K562 (cell line): ENCODE measurements at regions not wholly inside any gene's neighbourhood (a gene's known extent, or its start where the extent isn't known, plus 50 kb on each side); places are given as distances from the start of the nearest gene placed in this dataset.

ENCODE experiments used
- ATAC-seq: fragments of 200-7000 bp; cut with Tn5 transposase; 3 replicates; pipeline ENCODE4 v1.9.1; 2020; ENCODE audit warnings: moderate library complexity
- BruUV-seq: library from RNA; stranded (reverse); fragments of 400-500 nt; replicated peaks from 2 replicates; lab custom pipeline; 2021; lab: Mats Ljungman, UMichigan
- CTCF ChIA-PET: fragments of 300-600 bp; formaldehyde crosslinking; extraction: SDS; loops from one replicate; lab custom pipeline; 2021; ENCODE audit warnings: low intra/inter-chr PET ratio; lab: Yijun Ruan, JAX
- POLR2A ChIA-PET: fragments of 300-600, 350-650 bp; sonication (Branson Sonifier 250); formaldehyde crosslinking; extraction: SDS; loops from one replicate; lab custom pipeline; 2021; ENCODE audit warnings: antibody characterized with exemption, inconsistent platforms; lab: Yijun Ruan, JAX
- DNase-seq, 4 experiments: peaks; one replicate each; pipeline versions ENCODE4 v3.0.0 to v3.0.0-alpha.2; 2011 to 2018; ENCODE audit warnings: low spot score in 3 of 4, mixed read lengths in 3 of 4; ENCODE audit errors: extremely low read depth in 1 of 4
- FAIRE-seq: peaks from 2 replicates; lab custom pipeline; 2011; peaks lifted over from hg19 to GRCh38; lab: Jason Lieb, UNC
- H2AFZ ChIP-seq: 2 replicates; pipeline ENCODE4 v1.6.0; 2011; ENCODE audit warnings: low read depth, low read length, control low read depth, inconsistent platforms
- H3K27ac ChIP-seq: fragments of 200-600 bp; 3 replicates; pipeline ENCODE4 v1.8.0; 2011; ENCODE audit warnings: low read depth, mild to moderate bottlenecking, control low read depth, inconsistent platforms, low read length, moderate library complexity, mixed read lengths; ENCODE audit errors: extremely low read depth
- H3K27me3 ChIP-seq, 2 experiments: fragments of 300-600 bp in 1 of 2; 2 replicates in 1 of 2; 3 replicates in 1 of 2; pipeline versions ENCODE4 v1.6.0 to v1.8.0; 2011; ENCODE audit warnings: inconsistent platforms in 2 of 2, low read length in 2 of 2, mild to moderate bottlenecking in 1 of 2, mixed read lengths in 1 of 2, moderate library complexity in 1 of 2; ENCODE audit not compliant: control insufficient read depth in 2 of 2, insufficient read depth in 2 of 2
- H3K36me3 ChIP-seq: fragments of 300-600 bp; 3 replicates; pipeline ENCODE4 v1.8.0; 2011; ENCODE audit warnings: mild to moderate bottlenecking, low read length, inconsistent platforms; ENCODE audit not compliant: control insufficient read depth, insufficient read depth
- H3K4me1 ChIP-seq, 2 experiments: fragments of 200-600 bp in 1 of 2; replicated peaks in 1 of 2; 2 replicates in 1 of 2; 3 replicates in 1 of 2; pipeline versions ENCODE4 v1.5.1 to v1.8.0; 2011; ENCODE audit warnings: inconsistent platforms in 2 of 2, low read length in 2 of 2, mild to moderate bottlenecking in 1 of 2, mixed read lengths in 1 of 2, moderate library complexity in 1 of 2; ENCODE audit not compliant: control insufficient read depth in 2 of 2, insufficient read depth in 2 of 2
- H3K4me2 ChIP-seq: 2 replicates; pipeline ENCODE4 v1.6.1; 2011; ENCODE audit warnings: low read length, control low read depth, inconsistent platforms, mixed read lengths; ENCODE audit not compliant: insufficient read depth
- H3K4me3 ChIP-seq: fragments of 200-600 bp; sonication (generic), shearing (Covaris generic); 2 replicates; pipeline ENCODE4 v1.5.1; 2016; ENCODE audit warnings: control low read depth, inconsistent platforms
- H3K79me2 ChIP-seq: fragments of 200-600 bp; 3 replicates; pipeline ENCODE4 v1.8.0; 2011; ENCODE audit warnings: low read length, inconsistent platforms; ENCODE audit not compliant: control insufficient read depth, insufficient read depth
- H3K9ac ChIP-seq, 2 experiments: 2 replicates each; pipeline versions ENCODE4 v1.6.0 to v1.6.1; 2011; ENCODE audit warnings: low read depth in 2 of 2, low read length in 2 of 2, control low read depth in 1 of 2, inconsistent platforms in 1 of 2, mild to moderate bottlenecking in 1 of 2, mixed read lengths in 1 of 2; ENCODE audit not compliant: insufficient read depth in 1 of 2
- H3K9me1 ChIP-seq: one replicate; pipeline ENCODE4 v1.6.0; 2011; ENCODE audit warnings: inconsistent platforms, mild to moderate bottlenecking, low read length, moderate library complexity; ENCODE audit not compliant: control insufficient read depth, insufficient read depth
- H3K9me3 ChIP-seq: replicated peaks from 2 replicates; pipeline ENCODE4 v1.5.1; 2011; ENCODE audit warnings: low read depth, low read length, inconsistent platforms; ENCODE audit not compliant: control insufficient read depth, insufficient read depth
- H4K20me1 ChIP-seq: replicated peaks from 2 replicates; pipeline ENCODE4 v1.6.1; 2011; ENCODE audit warnings: low read length, inconsistent platforms, mixed read lengths; ENCODE audit not compliant: control insufficient read depth, insufficient read depth
- CBX3 ChIP-seq, 2 experiments: IDR thresholded peaks; 1 replicate in 1 of 2; 2 replicates in 1 of 2; pipeline ENCODE4 v1.6.1; 2012; ENCODE audit warnings: inconsistent platforms in 2 of 2, low read length in 2 of 2, borderline replicate concordance in 1 of 2, control low read depth in 1 of 2
- DEAF1 ChIP-seq: fragments of 450-650 bp; formaldehyde crosslinking; IDR thresholded peaks from 2 replicates; pipeline ENCODE4 v1.4.0; 2020; ENCODE audit warnings: mild to moderate bottlenecking, moderate library complexity
- FOXO4 ChIP-seq: fragments of 450-650 bp; formaldehyde crosslinking; IDR thresholded peaks from 2 replicates; pipeline ENCODE4 v1.4.0; 2020; ENCODE audit warnings: mild to moderate bottlenecking, moderate library complexity
- HDAC2 ChIP-seq: fragments of 450-650 bp; IDR thresholded peaks from 2 replicates; pipeline ENCODE4 v1.6.1; 2016; ENCODE audit warnings: mild to moderate bottlenecking
- MYNN ChIP-seq, 2 experiments: sonication (generic); formaldehyde crosslinking in 1 of 2; IDR thresholded peaks; 2 replicates each; pipeline versions ENCODE4 v1.5.0 to v1.6.1; 2016 to 2020; ENCODE audit warnings: antibody characterized with exemption in 1 of 2, missing genetic modification reagents in 1 of 2
- NFYB ChIP-seq: IDR thresholded peaks from 2 replicates; pipeline ENCODE4 v1.6.1; 2011; ENCODE audit warnings: mild to moderate bottlenecking, moderate library complexity; ENCODE audit not compliant: insufficient read length; ENCODE audit errors: extremely low read depth
- NR0B1 ChIP-seq: fragments of 450-650 bp; IDR thresholded peaks from one replicate; pipeline ENCODE4 v1.6.1; 2018; ENCODE audit warnings: mild to moderate bottlenecking, moderate library complexity; ENCODE audit not compliant: partially characterized antibody
- PHB2 ChIP-seq: fragments of 450-650 bp; IDR thresholded peaks from 2 replicates; pipeline ENCODE4 v1.6.1; 2017; ENCODE audit warnings: low read depth
- TCF7 ChIP-seq: sonication (generic); IDR thresholded peaks from 2 replicates; pipeline ENCODE4 v1.6.1; 2016; ENCODE audit warnings: antibody characterized with exemption, borderline replicate concordance
- USF2 ChIP-seq: sonication (generic); formaldehyde crosslinking; IDR thresholded peaks from 2 replicates; pipeline ENCODE4 v1.5.0; 2020; ENCODE audit warnings: missing genetic modification reagents
- ZBTB43 ChIP-seq: sonication (generic); formaldehyde crosslinking; IDR thresholded peaks from 2 replicates; pipeline ENCODE4 v1.8.0; 2023; ENCODE audit warnings: mild to moderate bottlenecking, missing genetic modification reagents
- ZBTB9 ChIP-seq: fragments of 450-650 bp; formaldehyde crosslinking; IDR thresholded peaks from 2 replicates; pipeline ENCODE4 v1.4.0; 2020; ENCODE audit warnings: mild to moderate bottlenecking, moderate library complexity
- ZNF512 ChIP-seq: IDR thresholded peaks from 2 replicates; pipeline ENCODE4 v1.6.1; 2016; ENCODE audit warnings: missing genetic modification characterization, missing compliant biosample characterization
- in situ Hi-C: fragments of 300-500 bp; cut with MboI; formaldehyde crosslinking; loops from 4 replicates; pipeline ENCODE4 v1.15.0; 2018; ENCODE audit warnings: inconsistent platforms, mixed read lengths
- intact Hi-C: fragments of 100-400 bp; cut with micrococcal nuclease; formaldehyde crosslinking; loops from 2 replicates; pipeline ENCODE4 v1.14.2; 2022

GRCh38 chr13:84802073-84802472 lies 919.8 kb upstream of the SLITRK1 start:
- intact Hi-C loops: no loop called here
- no peak for ATAC-seq
- POLR2A ChIA-PET: no interaction called here
- Histone ChIP-seq H3K9me3 (no peaks in the 10 kb centered on the region), H3K27me3 (no peaks in the 10 kb centered on the region), H3K27ac (no peak overlapping the region), H3K4me1 (no peaks in the 10 kb centered on the region), H3K79me2 (no peaks in the 10 kb centered on the region), H4K20me1 (no peaks in the 10 kb centered on the region), H2AFZ (no peak overlapping the region), H3K4me2 (no peak overlapping the region), H3K9ac (no peak overlapping the region), H3K36me3 (no peaks in the 10 kb centered on the region), H3K4me3 (no peak overlapping the region), H3K9me1 (no peaks in the 10 kb centered on the region)
- BruUV-seq: no TSS peak
- in situ Hi-C loops: no loop called here
- DNase-seq: no peak
- CTCF ChIA-PET: no interaction called here
- no peak for FAIRE-seq
- TF ChIP-seq TCF7 (no peak), PHB2 (no peak), NR0B1 (no peak), ZBTB43 (CRISPR knock-in tag) (no peak), NFYB (no peak), ZBTB9 (no peak), CBX3 (IDR thresholded peaks at IDR 0.05; ENCODE audit: borderline replicate concordance in 1 of 2, low read length in 2 of 2) (no peak), FOXO4 (no peak), USF2 (CRISPR knock-in tag) (no peak), ZNF512 (tag) (no peak), MYNN (IDR thresholded peaks at IDR 0.05) (no peak), MYNN (CRISPR knock-in tag; IDR thresholded peaks at IDR 0.05) (no peak), DEAF1 (CRISPR knock-in tag) (no peak), HDAC2 (no peak)
